GM13977 (cell line): ENCODE measurements at regions not wholly inside any gene's neighbourhood (a gene's known extent, or its start where the extent isn't known, plus 50 kb on each side); places are given as distances from the start of the nearest gene placed in this dataset.

Experiments
- DNase-seq: peaks from one replicate; pipeline ENCODE4 v3.0.0; 2012; ENCODE audit warnings: low spot score
- in situ Hi-C: fragments of 300-500 bp; cut with MboI; formaldehyde crosslinking; loops from one replicate; pipeline ENCODE4 v1.12.0; 2022; ENCODE audit warnings: low sequenced_read_pairs, low pct_unique_long_range_greater_than_20kb, mixed read lengths, inconsistent platforms; ENCODE audit not compliant: unreplicated experiment
- TF ChIP-seq, protein P1 (sequence below): IDR thresholded peaks from 2 replicates; pipeline ENCODE4 v1.5.1; 2012; ENCODE audit warnings: mild to moderate bottlenecking, control low read depth; ENCODE audit not compliant: insufficient read depth; ENCODE audit errors: extremely low read depth, missing control alignments

DNA sequence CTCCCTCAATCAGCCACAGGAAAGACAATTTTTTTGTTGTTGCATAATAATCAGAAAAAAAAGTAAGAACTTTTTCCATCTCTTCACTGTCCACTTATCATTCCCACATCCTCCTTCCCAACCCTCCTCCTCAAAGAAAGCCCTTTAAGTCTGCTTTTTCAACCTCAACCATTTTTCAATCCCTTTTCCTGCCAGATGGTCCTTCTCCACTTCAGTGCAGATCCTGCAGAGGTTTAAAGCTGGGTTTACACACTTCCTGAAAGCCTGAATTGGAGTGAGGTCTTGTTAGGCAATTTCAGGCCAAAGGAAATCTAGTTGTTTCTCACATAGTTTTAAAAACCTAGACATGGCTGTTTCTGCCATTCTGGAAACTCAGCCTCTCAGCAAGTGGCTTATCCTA is 78.3 kb downstream of the RPL27A start:
- no peak for DNase-seq
- TF ChIP-seq, protein P1, sequence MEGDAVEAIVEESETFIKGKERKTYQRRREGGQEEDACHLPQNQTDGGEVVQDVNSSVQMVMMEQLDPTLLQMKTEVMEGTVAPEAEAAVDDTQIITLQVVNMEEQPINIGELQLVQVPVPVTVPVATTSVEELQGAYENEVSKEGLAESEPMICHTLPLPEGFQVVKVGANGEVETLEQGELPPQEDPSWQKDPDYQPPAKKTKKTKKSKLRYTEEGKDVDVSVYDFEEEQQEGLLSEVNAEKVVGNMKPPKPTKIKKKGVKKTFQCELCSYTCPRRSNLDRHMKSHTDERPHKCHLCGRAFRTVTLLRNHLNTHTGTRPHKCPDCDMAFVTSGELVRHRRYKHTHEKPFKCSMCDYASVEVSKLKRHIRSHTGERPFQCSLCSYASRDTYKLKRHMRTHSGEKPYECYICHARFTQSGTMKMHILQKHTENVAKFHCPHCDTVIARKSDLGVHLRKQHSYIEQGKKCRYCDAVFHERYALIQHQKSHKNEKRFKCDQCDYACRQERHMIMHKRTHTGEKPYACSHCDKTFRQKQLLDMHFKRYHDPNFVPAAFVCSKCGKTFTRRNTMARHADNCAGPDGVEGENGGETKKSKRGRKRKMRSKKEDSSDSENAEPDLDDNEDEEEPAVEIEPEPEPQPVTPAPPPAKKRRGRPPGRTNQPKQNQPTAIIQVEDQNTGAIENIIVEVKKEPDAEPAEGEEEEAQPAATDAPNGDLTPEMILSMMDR: no peak
- in situ Hi-C loops: no loop called here

DNA sequence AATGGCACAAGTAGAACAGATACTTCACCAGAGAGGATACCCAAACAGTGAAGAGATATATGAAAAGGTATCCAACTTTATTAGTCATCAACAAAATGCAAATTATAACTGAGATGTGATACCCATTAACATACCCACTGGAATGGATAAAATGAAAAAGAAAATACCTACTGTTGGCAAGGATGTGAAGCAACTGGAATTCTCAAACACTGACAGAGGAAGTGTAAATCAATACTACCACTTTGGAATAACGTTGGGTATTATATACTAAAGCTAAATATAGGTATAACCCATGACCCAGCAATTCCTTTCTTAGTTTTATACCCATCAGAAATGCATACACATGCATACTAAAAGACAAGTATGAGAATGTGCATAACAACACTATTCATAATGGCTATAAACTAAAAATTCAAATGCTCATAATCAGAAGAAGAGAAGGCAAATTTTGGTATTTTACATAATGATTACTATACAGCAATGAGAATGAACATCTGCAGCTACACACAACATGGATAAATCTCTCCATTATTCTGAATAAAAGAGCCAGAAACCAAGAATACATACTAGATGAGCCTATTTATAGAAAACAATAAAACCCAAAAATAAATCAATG is 80.6 kb downstream of the RPL27A start:
- in situ Hi-C loops: no loop called here
- TF ChIP-seq, protein P1: no peak
- DNase-seq: no peak

DNA sequence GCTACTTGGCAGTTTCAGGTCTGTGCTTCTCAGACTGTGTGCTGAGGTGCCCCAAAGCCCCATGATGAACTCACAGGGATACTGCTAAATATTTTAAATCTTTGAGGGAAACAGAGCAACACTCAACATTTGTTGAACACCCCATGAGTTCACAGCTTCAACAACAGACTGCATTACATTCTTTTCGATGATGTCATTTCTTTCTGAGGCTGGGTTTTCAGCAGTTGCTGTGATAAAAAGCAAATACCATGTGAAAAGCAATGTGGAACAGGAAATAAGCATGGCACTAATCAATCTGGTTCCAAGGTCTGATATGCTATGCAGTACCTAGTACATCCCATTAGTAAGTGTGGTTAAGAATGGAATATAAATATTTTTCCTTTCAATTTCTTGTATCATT is 82.7 kb downstream of the RPL27A start:
- TF ChIP-seq, protein P1: no peak
- in situ Hi-C loops: no loop called here
- DNase-seq: no peak

DNA sequence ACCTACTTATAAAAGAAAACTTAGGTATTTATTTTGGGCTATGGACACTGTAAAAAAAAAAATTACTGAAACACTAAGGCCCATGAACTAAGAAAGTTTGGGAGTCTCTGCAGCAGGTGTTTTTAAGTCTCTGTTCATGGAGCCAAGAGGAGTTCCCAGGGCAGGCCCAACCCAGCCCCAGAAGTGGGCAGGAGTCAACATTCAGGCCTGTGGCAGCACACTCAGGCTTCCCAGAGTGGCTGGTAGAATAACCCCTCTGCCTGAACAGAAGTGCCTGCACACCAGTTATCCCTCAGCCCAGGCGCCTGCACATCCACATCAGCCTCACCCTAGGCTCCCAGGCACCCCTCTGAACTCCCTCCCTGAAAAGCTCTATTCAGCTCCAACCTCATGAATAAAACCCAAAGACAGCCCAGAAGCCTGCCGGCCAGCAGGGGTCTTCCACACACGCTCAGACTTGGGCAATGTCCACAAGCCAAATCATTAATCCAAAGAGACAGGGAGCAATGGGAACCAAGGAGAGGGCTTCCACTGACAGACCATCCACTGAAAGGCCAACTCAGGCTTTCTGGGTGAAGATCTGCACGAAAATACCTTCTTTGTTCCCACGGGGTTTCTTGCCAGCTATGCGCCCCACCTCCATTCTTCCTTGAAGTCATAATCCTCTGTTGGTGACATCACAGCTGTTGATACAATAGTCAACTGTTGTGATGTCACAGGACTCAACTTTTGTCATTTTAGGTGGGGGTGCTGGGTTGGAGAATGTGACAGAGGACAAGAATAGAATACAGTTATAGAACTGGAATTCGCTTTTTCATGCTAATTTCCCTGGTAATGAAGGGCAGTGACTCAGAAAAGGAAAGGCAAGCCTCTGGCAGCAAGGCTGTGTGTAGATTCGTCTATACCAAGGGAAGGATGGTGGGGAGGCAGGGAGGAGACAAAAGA is 83.7 kb downstream of the RPL27A start:
- no peak for DNase-seq
- TF ChIP-seq, protein P1: no peak
- in situ Hi-C loops: no loop called here

DNA sequence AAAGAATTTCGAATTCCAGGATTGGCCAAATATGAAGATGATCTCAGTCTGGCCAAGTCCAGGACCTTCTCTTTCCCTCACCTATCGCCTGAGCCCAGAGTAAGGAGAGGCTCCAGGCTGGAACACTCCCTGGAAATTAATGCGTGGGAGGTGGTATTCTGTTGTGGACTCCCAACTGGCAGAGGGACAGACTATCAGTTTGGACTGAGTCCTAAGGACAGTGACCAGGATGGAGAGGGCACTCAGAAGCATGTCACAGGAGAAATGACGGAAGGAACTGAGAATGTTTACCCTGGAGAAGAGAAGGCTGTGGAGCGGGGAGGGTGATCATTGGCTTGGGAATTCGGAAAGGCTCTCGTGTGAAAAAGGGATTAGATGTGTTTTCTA is 84.4 kb downstream of the RPL27A start:
- in situ Hi-C loops: no loop called here
- DNase-seq: no peak

DNA sequence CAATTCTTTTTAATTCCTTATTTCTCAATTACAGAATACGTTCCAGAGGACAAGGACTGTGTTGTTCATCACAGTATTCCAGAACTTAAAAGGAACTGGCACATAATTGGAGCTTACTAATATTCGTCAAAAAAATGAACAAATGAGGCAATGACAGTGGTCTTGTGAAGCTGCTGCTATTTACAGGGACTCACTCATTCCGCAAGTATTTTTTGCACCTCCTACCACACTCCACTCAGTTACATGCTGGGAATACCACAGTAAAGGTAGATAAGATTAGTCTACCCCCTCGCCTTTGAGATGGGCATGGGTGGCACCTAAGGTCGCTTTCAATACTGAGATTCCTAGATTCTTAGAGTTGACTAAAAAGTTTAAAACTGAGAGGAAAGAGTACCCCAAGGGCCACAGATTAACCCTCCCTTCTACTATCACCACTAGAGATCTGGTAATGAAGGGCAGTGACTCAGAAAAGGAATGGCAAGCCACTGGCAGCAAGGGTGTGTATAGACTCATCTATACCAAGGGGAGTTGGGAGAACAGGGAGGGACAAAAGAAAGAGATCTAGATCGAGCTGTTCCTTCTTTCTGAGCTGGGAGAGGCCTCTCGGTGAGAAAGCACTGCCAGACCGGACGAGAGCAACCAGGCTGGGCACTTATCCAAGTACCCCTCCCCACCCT is 85.0 kb downstream of the RPL27A start:
- DNase-seq: no peak
- TF ChIP-seq, protein P1: no peak
- in situ Hi-C loops: no loop called here

More for the DNA sequence above, 84.4 kb downstream of the RPL27A start:
- TF ChIP-seq, protein P1: no peak
